NCI-H1930 (cell line): ENCODE measurements at regions not wholly inside any gene's neighbourhood (a gene's known extent, or its start where the extent isn't known, plus 50 kb on each side); places are given as distances from the start of the nearest gene placed in this dataset.
"Not testable (repeated sequence)": the region's sequence is repeated elsewhere in the genome, so short reads cannot be mapped to it uniquely, and the experiment has no call there.

Source experiments
- DNase-seq, 2 experiments: peaks; one replicate each; lab custom pipeline; 2025; lab: John Stamatoyannopoulos, UW

GRCh38 chr16:51255349-51255972 lies 104.4 kb upstream of the SALL1 start:
- no peak for DNase-seq

- not testable (repeated sequence) for DNase-seq
These were observed 103.3 kb upstream of the SALL1 start for GRCh38 chr16:51254390-51254789.

- no peak for DNase-seq
These were observed 97.1 kb upstream of the SALL1 start for GRCh38 chr16:51248217-51248616.

GRCh38 chr16:51245658-51245995 lies 94.6 kb upstream of the SALL1 start:
- DNase-seq = no peak

GRCh38 chr16:51244887-51245657 lies 94.0 kb upstream of the SALL1 start:
- no peak for DNase-seq

- DNase-seq = no peak
These were observed 92.9 kb upstream of the SALL1 start for GRCh38 chr16:51243936-51244436.

- no peak for DNase-seq
These were observed 91.4 kb upstream of the SALL1 start for GRCh38 chr16:51242296-51242994.

GRCh38 chr16:51239196-51239595 lies 88.1 kb upstream of the SALL1 start:
- no peak for DNase-seq

- peak in 1 of 2 experiments; percentile 20 for DNase-seq
These were observed 86.8 kb upstream of the SALL1 start for GRCh38 chr16:51237861-51238378.

GRCh38 chr16:51237207-51237606 lies 86.1 kb upstream of the SALL1 start:
- no peak for DNase-seq

- DNase-seq = no peak
These were observed 85.5 kb upstream of the SALL1 start for GRCh38 chr16:51236583-51236982.

- no peak for DNase-seq
These were observed 80.6 kb upstream of the SALL1 start for GRCh38 chr16:51231702-51232101.

- DNase-seq = not testable (repeated sequence)
These were observed 79.0 kb upstream of the SALL1 start for GRCh38 chr16:51230035-51230434.

- DNase-seq = no peak
These were observed 77.1 kb upstream of the SALL1 start for GRCh38 chr16:51228097-51228659.

GRCh38 chr16:51225878-51226277 lies 74.8 kb upstream of the SALL1 start:
- no peak for DNase-seq

GRCh38 chr16:51224317-51224716 lies 73.2 kb upstream of the SALL1 start:
- DNase-seq = no peak

GRCh38 chr16:51222016-51222415 lies 70.9 kb upstream of the SALL1 start:
- DNase-seq = no peak

GRCh38 chr16:51211148-51211547 lies 60.1 kb upstream of the SALL1 start:
- no peak for DNase-seq

GRCh38 chr16:51210087-51210486 lies 59.0 kb upstream of the SALL1 start:
- DNase-seq = no peak

- DNase-seq = no peak
These were observed 50.5 kb upstream of the SALL1 start for GRCh38 chr16:51201604-51202003.
